ENCODE measurements at regions not wholly inside any gene's neighbourhood (a gene's known extent, or its start where the extent isn't known, plus 50 kb on each side); places are given as distances from the start of the nearest gene placed in this dataset.

GRCh38 chr12:130017591-130018449 is 114.0 kb upstream of the TMEM132D start:
- DNase-seq (ENCODE audit: low spot score): no peak

- no peak for DNase-seq (ENCODE audit: low spot score)
Observed at GRCh38 chr12:130018614-130019013, 114.8 kb upstream of the TMEM132D start.

GRCh38 chr12:130026608-130027176 is 122.9 kb upstream of the TMEM132D start:
- no peak for DNase-seq (ENCODE audit: low spot score)

GRCh38 chr12:130027798-130028197 is 124.0 kb upstream of the TMEM132D start:
- no peak for DNase-seq (ENCODE audit: low spot score)

- DNase-seq (ENCODE audit: low spot score): no peak
Observed at GRCh38 chr12:130029151-130029550, 125.3 kb upstream of the TMEM132D start.

GRCh38 chr12:130031041-130031440 is 127.2 kb upstream of the TMEM132D start:
- no peak for DNase-seq (ENCODE audit: low spot score)

- DNase-seq (ENCODE audit: low spot score): peak; percentile 15
Observed at GRCh38 chr12:130031571-130032189, 127.9 kb upstream of the TMEM132D start.

- DNase-seq (ENCODE audit: low spot score): no peak
Observed at GRCh38 chr12:130041983-130042812, 120.1 kb upstream of the FZD10 start.

- DNase-seq (ENCODE audit: low spot score): no peak
Observed at GRCh38 chr12:130043685-130044406, 118.4 kb upstream of the FZD10 start.

- DNase-seq (ENCODE audit: low spot score): no peak
Observed at GRCh38 chr12:130044991-130045621, 117.2 kb upstream of the FZD10 start.

GRCh38 chr12:130049666-130050065 is 112.6 kb upstream of the FZD10 start:
- no peak for DNase-seq (ENCODE audit: low spot score)

GRCh38 chr12:130051900-130052299 is 110.4 kb upstream of the FZD10 start:
- DNase-seq (ENCODE audit: low spot score): no peak

- no peak for DNase-seq (ENCODE audit: low spot score)
Observed at GRCh38 chr12:130053651-130054069, 108.6 kb upstream of the FZD10 start.

- no peak for DNase-seq (ENCODE audit: low spot score)
Observed at GRCh38 chr12:130054803-130055202, 107.5 kb upstream of the FZD10 start.

GRCh38 chr12:130058926-130059472 is 103.3 kb upstream of the FZD10 start:
- no peak for DNase-seq (ENCODE audit: low spot score)

GRCh38 chr12:130063866-130064265 is 98.4 kb upstream of the FZD10 start:
- DNase-seq (ENCODE audit: low spot score): no peak

GRCh38 chr12:130064999-130065398 is 97.3 kb upstream of the FZD10 start:
- DNase-seq (ENCODE audit: low spot score): no peak

GRCh38 chr12:130066742-130067141 is 95.5 kb upstream of the FZD10 start:
- DNase-seq (ENCODE audit: low spot score): no peak

GRCh38 chr12:130068741-130069140 is 93.5 kb upstream of the FZD10 start:
- DNase-seq (ENCODE audit: low spot score): no peak

- DNase-seq (ENCODE audit: low spot score): no peak
Observed at GRCh38 chr12:130070126-130070611, 92.1 kb upstream of the FZD10 start.

- no peak for DNase-seq (ENCODE audit: low spot score)
Observed at GRCh38 chr12:130073721-130074120, 88.5 kb upstream of the FZD10 start.
